ENCODE measurements at regions not wholly inside any gene's neighbourhood (a gene's known extent, or its start where the extent isn't known, plus 50 kb on each side); places are given as distances from the start of the nearest gene placed in this dataset.

GRCh38 chr6:87939776-87940175 is 107.9 kb upstream of the SPACA1 start:
- H3K4me3 ChIP-seq (ENCODE audit: low read depth, low read length) = no peak overlapping the region
- TF ChIP-seq, protein P1, sequence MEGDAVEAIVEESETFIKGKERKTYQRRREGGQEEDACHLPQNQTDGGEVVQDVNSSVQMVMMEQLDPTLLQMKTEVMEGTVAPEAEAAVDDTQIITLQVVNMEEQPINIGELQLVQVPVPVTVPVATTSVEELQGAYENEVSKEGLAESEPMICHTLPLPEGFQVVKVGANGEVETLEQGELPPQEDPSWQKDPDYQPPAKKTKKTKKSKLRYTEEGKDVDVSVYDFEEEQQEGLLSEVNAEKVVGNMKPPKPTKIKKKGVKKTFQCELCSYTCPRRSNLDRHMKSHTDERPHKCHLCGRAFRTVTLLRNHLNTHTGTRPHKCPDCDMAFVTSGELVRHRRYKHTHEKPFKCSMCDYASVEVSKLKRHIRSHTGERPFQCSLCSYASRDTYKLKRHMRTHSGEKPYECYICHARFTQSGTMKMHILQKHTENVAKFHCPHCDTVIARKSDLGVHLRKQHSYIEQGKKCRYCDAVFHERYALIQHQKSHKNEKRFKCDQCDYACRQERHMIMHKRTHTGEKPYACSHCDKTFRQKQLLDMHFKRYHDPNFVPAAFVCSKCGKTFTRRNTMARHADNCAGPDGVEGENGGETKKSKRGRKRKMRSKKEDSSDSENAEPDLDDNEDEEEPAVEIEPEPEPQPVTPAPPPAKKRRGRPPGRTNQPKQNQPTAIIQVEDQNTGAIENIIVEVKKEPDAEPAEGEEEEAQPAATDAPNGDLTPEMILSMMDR (IDR thresholded peaks at IDR 0.05; ENCODE audit: low read depth, low read length) = no peak

DNA sequence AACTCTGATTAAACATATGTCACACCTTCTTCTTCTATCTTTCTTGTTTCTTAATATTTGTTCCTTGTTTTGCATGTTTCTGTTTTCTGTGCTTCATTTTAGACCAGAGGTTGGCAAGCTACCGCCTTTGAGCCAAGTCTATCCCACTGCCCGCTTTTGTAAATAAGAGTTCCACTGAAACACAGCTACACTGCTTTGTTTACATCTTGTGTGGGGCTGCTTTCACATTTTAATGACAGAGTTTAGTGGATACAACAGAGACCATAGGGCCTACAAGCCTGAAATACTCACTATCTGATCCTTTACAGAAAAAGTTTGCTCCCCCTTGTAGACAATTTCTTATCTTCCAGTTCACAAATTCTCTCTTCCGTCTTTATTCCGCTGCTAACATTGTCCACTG is 109.4 kb upstream of the SPACA1 start:
- TF ChIP-seq, protein P1 (IDR thresholded peaks at IDR 0.05; ENCODE audit: low read depth, low read length) = no peak
- H3K4me3 ChIP-seq (ENCODE audit: low read depth, low read length) = no peak overlapping the region

GRCh38 chr6:87936065-87936464 is 111.6 kb upstream of the SPACA1 start:
- TF ChIP-seq, protein P1 (IDR thresholded peaks at IDR 0.05; ENCODE audit: low read depth, low read length) = no peak
- no peak overlapping the region for H3K4me3 ChIP-seq (ENCODE audit: low read depth, low read length)

DNA sequence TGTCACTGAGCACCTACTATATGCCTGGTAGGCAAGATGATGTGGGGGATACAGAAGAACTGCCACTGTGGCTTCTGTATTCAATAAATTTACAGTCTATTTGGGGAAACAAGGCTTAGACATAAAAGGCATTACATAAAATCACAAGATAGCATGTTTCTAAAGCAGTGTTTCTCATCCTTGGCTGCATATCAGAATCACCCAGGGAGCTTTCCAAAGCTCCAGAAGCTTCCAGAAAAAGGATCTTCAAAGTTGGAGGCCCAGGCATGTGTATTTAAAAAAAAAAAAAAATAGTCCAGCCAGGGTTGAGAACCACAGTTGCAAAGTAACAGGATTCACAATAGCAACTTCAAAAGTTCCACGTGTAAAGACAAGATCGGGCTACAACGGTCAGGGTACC is 112.4 kb upstream of the SPACA1 start:
- TF ChIP-seq, protein P1 (IDR thresholded peaks at IDR 0.05; ENCODE audit: low read depth, low read length) = no peak
- no peak overlapping the region for H3K4me3 ChIP-seq (ENCODE audit: low read depth, low read length)

DNA sequence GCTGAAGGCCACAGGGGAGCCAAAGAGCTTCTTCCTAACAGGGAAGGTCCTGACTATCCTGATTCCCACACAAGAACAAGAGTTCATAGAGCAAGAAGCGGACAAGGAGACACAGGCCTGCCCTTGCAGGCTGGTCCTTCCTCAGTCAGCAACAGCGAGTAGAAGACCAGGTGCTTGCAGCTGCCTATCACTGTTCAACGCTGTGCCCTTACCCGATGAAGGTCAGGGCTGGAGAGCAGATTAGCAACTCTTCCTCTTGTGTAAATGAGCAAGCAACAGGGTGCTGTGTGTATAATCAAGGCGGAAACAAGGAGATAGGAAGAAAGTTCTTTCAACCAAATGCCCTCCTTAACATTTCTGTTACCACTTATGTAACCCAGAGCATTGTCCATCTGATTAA is 115.3 kb upstream of the SPACA1 start:
- H3K4me3 ChIP-seq (ENCODE audit: low read depth, low read length) = no peak overlapping the region
- TF ChIP-seq, protein P1 (IDR thresholded peaks at IDR 0.05; ENCODE audit: low read depth, low read length) = no peak

- TF ChIP-seq, protein P1 (IDR thresholded peaks at IDR 0.05; ENCODE audit: low read depth, low read length) = peak; percentile 85
- peak overlapping the region; percentile 47 for H3K4me3 ChIP-seq (ENCODE audit: low read depth, low read length)
These were observed 117.8 kb upstream of the SPACA1 start for GRCh38 chr6:87929843-87930288.

GRCh38 chr6:87926687-87927086 is 121.0 kb upstream of the SPACA1 start:
- H3K4me3 ChIP-seq (ENCODE audit: low read depth, low read length) = no peak overlapping the region
- TF ChIP-seq, protein P1 (IDR thresholded peaks at IDR 0.05; ENCODE audit: low read depth, low read length) = no peak

All from WI38 (cell line).